Ovary (tissue), 7 donors: ENCODE measurements at regions not wholly inside any gene's neighbourhood (a gene's known extent, or its start where the extent isn't known, plus 50 kb on each side); places are given as distances from the start of the nearest gene placed in this dataset.

Experiments
- DNase-seq, 5 donors: peaks; one replicate each; pipeline ENCODE4 v3.0.0-alpha.2; 2019 to 2020
- H3K27ac ChIP-seq, 2 donors: fragments of 200-600 bp; one replicate each; pipeline versions ENCODE4 v1.5.1 to v1.8.0; 2019 to 2022
- H3K27me3 ChIP-seq: fragments of 200-600 bp; one replicate; pipeline ENCODE4 v1.8.0; 2022
- H3K36me3 ChIP-seq: fragments of 200-600 bp; sonication (generic); one replicate; pipeline ENCODE4 v1.5.1; 2019
- H3K4me1 ChIP-seq: one replicate; pipeline ENCODE4 v1.8.1; 2013; ENCODE audit warnings: mild to moderate bottlenecking, moderate library complexity; ENCODE audit not compliant: insufficient read depth
- H3K4me3 ChIP-seq: fragments of 200-600 bp; sonication (generic); one replicate; pipeline ENCODE4 v1.5.1; 2017
- H3K9me3 ChIP-seq, 2 donors: fragments of 200-600 bp in 1 of 2; sonication (generic) in 1 of 2; one replicate each; pipeline versions ENCODE4 v1.5.1 to v1.8.1; 2013 to 2019; ENCODE audit warnings: mild to moderate bottlenecking in 1 of 2, moderate library complexity in 1 of 2
- CTCF ChIP-seq, 3 donors: fragments of 450-650 bp in 2 of 3; fragments of 200-600 bp in 1 of 3; IDR thresholded peaks; one replicate each; pipeline versions ENCODE4 v1.5.1 to v1.8.0; 2016 to 2022; ENCODE audit warnings: antibody characterized with exemption in 3 of 3, mild to moderate bottlenecking in 1 of 3
- EP300 ChIP-seq: sonication (generic); formaldehyde crosslinking; IDR thresholded peaks from one replicate; pipeline ENCODE4 v1.6.1; 2017; ENCODE audit warnings: antibody characterized with exemption
- POLR2A ChIP-seq: fragments of 450-650 bp; IDR thresholded peaks from one replicate; pipeline ENCODE4 v1.6.1; 2017; ENCODE audit warnings: antibody characterized with exemption, mild to moderate bottlenecking, moderate library complexity
- WGBS, 3 donors: extraction: QIAGEN DNeasy Blood & Tissue Kit in 1 of 3; methylation state at CpG; one replicate each; pipeline versions ENCODE4 v1.1.5 to v1.1.7; 2013 to 2017; 5-methylcytosine and 5-hydroxymethylcytosine counted together
- intact Hi-C, 4 donors: fragments of 100-400 bp; cut with DNase I; formaldehyde crosslinking; loops; one replicate each; pipeline versions ENCODE4 v1.11.0 to v1.15.1; 2022 to 2023
- donor health status: DM: no; HTN: no; CAD: no; lungs with moderate emphysema.
- donor health status: DM: no; HTN: no; CAD: no.
- donor health status: Bipolar disorder and iron deficiency.
- donor health status: DM: no; HTN: no; CAD: no.
- donor health status: DM: yes; HTN: yes; CAD: no.

GRCh38 chr2:163364736-163365135, 371.1 kb downstream of the FIGN start:
- H3K27me3 ChIP-seq: no peaks in the 10 kb centered on the region
- no peaks in the 10 kb centered on the region for H3K36me3 ChIP-seq
- intact Hi-C loops: no loop called here
- H3K4me1 ChIP-seq: no peaks in the 10 kb centered on the region
- no peak overlapping the region for H3K4me3 ChIP-seq
- H3K9me3 ChIP-seq: no peaks in the 10 kb centered on the region
- DNase-seq: no peak
- TF ChIP-seq CTCF (IDR thresholded peaks at IDR 0.05): no peak
- TF ChIP-seq POLR2A: no peak
- TF ChIP-seq EP300: no peak
- H3K27ac ChIP-seq: no peak overlapping the region

GRCh38 chr2:163353551-163353950, 382.3 kb downstream of the FIGN start:
- WGBS, 3 donors: 88 to 97% (median 89%) methylated on average over 1 of the region's 1 CpG
- peaks cover 3% of the 10 kb centered on the region for H3K4me1 ChIP-seq
- no peak for DNase-seq
- H3K27me3 ChIP-seq: no peaks in the 10 kb centered on the region
- TF ChIP-seq CTCF (IDR thresholded peaks at IDR 0.05) (no peak), EP300 (no peak), POLR2A (no peak)
- H3K36me3 ChIP-seq: no peaks in the 10 kb centered on the region
- H3K9me3 ChIP-seq: no peaks in the 10 kb centered on the region
- H3K27ac ChIP-seq: no peak overlapping the region
- no peak overlapping the region for H3K4me3 ChIP-seq
- intact Hi-C loops: no loop called here

DNA sequence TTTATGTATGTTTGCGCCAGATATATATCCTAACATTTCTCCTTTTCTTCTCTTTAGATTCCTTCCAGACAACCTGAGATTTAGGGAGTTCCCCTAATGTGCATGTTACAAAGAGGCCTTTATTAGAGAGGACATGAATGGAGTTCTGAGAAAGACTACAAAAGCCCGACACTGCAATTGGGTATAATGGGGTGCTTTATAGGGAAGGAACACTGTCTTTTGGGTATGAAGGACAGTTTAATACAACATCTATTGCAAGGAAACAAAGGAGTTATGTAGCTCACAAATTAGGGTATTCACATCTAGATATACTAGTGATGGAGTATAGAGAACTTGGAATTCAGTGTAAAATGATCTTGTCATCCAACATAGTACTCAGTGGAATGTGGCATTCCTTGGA, 383.8 kb downstream of the FIGN start:
- whole genome bisulfite sequencing, 3 donors: 95 to 97% (median 97%) methylated on average over 2 of the region's 2 CpGs
- H3K27ac ChIP-seq: no peak overlapping the region
- H3K4me1 ChIP-seq: peaks cover 4% of the 10 kb centered on the region
- H3K36me3 ChIP-seq: no peaks in the 10 kb centered on the region
- no peaks in the 10 kb centered on the region for H3K9me3 ChIP-seq
- intact Hi-C loops: no loop called here
- no peak for DNase-seq
- TF ChIP-seq POLR2A (no peak), CTCF (IDR thresholded peaks at IDR 0.05) (no peak), EP300 (no peak)
- H3K4me3 ChIP-seq: no peak overlapping the region
- no peaks in the 10 kb centered on the region for H3K27me3 ChIP-seq

GRCh38 chr2:163351143-163351542, 384.7 kb downstream of the FIGN start:
- H3K4me1 ChIP-seq: peaks cover 4% of the 10 kb centered on the region
- 81 to 88% (median 82%) methylated on average over 3 of the region's 3 CpGs for WGBS, 3 donors
- DNase-seq: no peak
- no peak overlapping the region for H3K4me3 ChIP-seq
- TF ChIP-seq CTCF (IDR thresholded peaks at IDR 0.05) (no peak), EP300 (no peak), POLR2A (no peak)
- no peaks in the 10 kb centered on the region for H3K9me3 ChIP-seq
- intact Hi-C loops: no loop called here
- H3K27me3 ChIP-seq: no peaks in the 10 kb centered on the region
- no peak overlapping the region for H3K27ac ChIP-seq
- H3K36me3 ChIP-seq: no peaks in the 10 kb centered on the region
